H1 (cell line): ENCODE measurements at regions not wholly inside any gene's neighbourhood (a gene's known extent, or its start where the extent isn't known, plus 50 kb on each side); places are given as distances from the start of the nearest gene placed in this dataset.

Experiments
- CTCF ChIA-PET: fragments of 300-600 bp; sonication (Branson Sonifier 250); formaldehyde crosslinking; loops from one replicate; lab custom pipeline; 2021; ENCODE audit not compliant: partially characterized antibody; lab: Charles Lee
- POLR2A ChIA-PET: fragments of 300-600 bp; sonication (Branson Sonifier 250); formaldehyde crosslinking; loops from one replicate; lab custom pipeline; 2021; ENCODE audit warnings: inconsistent platforms; ENCODE audit not compliant: partially characterized antibody; lab: Charles Lee
- DNase-seq, 2 experiments: peaks; one replicate each; pipeline versions ENCODE4 v3.0.0 to v3.0.0-alpha.2; 2010 to 2022; ENCODE audit warnings: low spot score in 2 of 2, low read depth in 1 of 2, mixed read lengths in 1 of 2
- FAIRE-seq: peaks from 2 replicates; lab custom pipeline; 2011; peaks lifted over from hg19 to GRCh38; lab: Jason Lieb, UNC
- H2AFZ ChIP-seq: 2 replicates; pipeline ENCODE4 v1.8.1; 2012; ENCODE audit warnings: low read length, inconsistent platforms
- H2AK5ac ChIP-seq: 2 replicates; pipeline ENCODE4 v1.6.1; 2013; ENCODE audit warnings: low read depth, low read length
- H2BK120ac ChIP-seq: replicated peaks from 2 replicates; pipeline ENCODE3; 2013; ENCODE audit warnings: low read depth, low read length, inconsistent platforms
- H2BK12ac ChIP-seq: 2 replicates; pipeline ENCODE4 v1.6.1; 2013; ENCODE audit warnings: low read depth, low read length
- H2BK15ac ChIP-seq: 2 replicates; pipeline ENCODE4 v1.6.1; 2013; ENCODE audit warnings: low read length
- H2BK20ac ChIP-seq: 2 replicates; pipeline ENCODE4 v1.6.1; 2013; ENCODE audit warnings: low read length
- H2BK5ac ChIP-seq: 2 replicates; pipeline ENCODE4 v1.6.1; 2013; ENCODE audit warnings: low read depth, low read length
- H3K14ac ChIP-seq: 2 replicates; pipeline ENCODE4 v1.6.1; 2013; ENCODE audit warnings: inconsistent platforms; ENCODE audit not compliant: insufficient read length
- H3K18ac ChIP-seq: 2 replicates; pipeline ENCODE4 v1.6.1; 2013; ENCODE audit warnings: low read length; ENCODE audit errors: extremely low read depth
- H3K23ac ChIP-seq: 2 replicates; pipeline ENCODE4 v1.6.1; 2013; ENCODE audit warnings: inconsistent platforms; ENCODE audit not compliant: insufficient read length
- H3K23me2 ChIP-seq: 2 replicates; pipeline ENCODE4 v1.6.1; 2013; ENCODE audit warnings: low read depth, low read length
- H3K27ac ChIP-seq: 2 replicates; pipeline ENCODE4 v1.6.1; 2011; ENCODE audit warnings: low read depth, low read length, inconsistent platforms
- H3K27me3 ChIP-seq, 4 experiments: replicated peaks in 1 of 4; 1 replicate in 1 of 4; 2 replicates in 3 of 4; pipeline versions ENCODE4 v1.6.1 to v1.8.1; 2011 to 2013; ENCODE audit warnings: low read length in 3 of 4, mild to moderate bottlenecking in 3 of 4, inconsistent platforms in 2 of 4, mixed read lengths in 2 of 4, moderate library complexity in 1 of 4; ENCODE audit not compliant: control insufficient read depth in 3 of 4, insufficient read depth in 3 of 4; ENCODE audit errors: extremely low read depth in 1 of 4
- H3K36me3 ChIP-seq, 4 experiments: 2 replicates each; pipeline versions ENCODE4 v1.6.1 to v1.8.1; 2011 to 2013; ENCODE audit warnings: mild to moderate bottlenecking in 4 of 4, low read length in 3 of 4, moderate library complexity in 2 of 4, control low read depth in 1 of 4, inconsistent platforms in 1 of 4; ENCODE audit not compliant: insufficient read depth in 4 of 4, control insufficient read depth in 2 of 4
- H3K4ac ChIP-seq: replicated peaks from 2 replicates; pipeline ENCODE3; 2013; ENCODE audit warnings: low read length, low read depth, mixed read lengths, inconsistent platforms; ENCODE audit not compliant: insufficient read length
- H3K4me1 ChIP-seq, 4 experiments: replicated peaks in 1 of 4; 1 replicate in 1 of 4; 2 replicates in 3 of 4; pipeline versions ENCODE4 v1.6.1 to v1.8.1; 2011 to 2013; ENCODE audit warnings: low read length in 3 of 4, inconsistent platforms in 2 of 4, mixed read lengths in 1 of 4; ENCODE audit not compliant: insufficient read depth in 4 of 4, control insufficient read depth in 3 of 4
- H3K4me2 ChIP-seq, 2 experiments: 2 replicates each; pipeline versions ENCODE4 v1.6.1 to v1.8.1; 2011 to 2013; ENCODE audit warnings: low read depth in 2 of 2, low read length in 2 of 2, control low read depth in 1 of 2, inconsistent platforms in 1 of 2, mild to moderate bottlenecking in 1 of 2; ENCODE audit not compliant: insufficient read depth in 1 of 2
- H3K4me3 ChIP-seq, 4 experiments: fragments of 200-600, 300-600 bp in 1 of 4; sonication (generic), shearing (Covaris generic), sonication (Bioruptor Twin) in 1 of 4; 2 replicates each; pipeline versions ENCODE4 v1.5.1 to v1.8.1; 2011 to 2016; ENCODE audit warnings: low read length in 4 of 4, low read depth in 3 of 4, control low read depth in 2 of 4, inconsistent platforms in 2 of 4, mild to moderate bottlenecking in 2 of 4, mixed read lengths in 1 of 4, moderate library complexity in 1 of 4; ENCODE audit not compliant: insufficient read depth in 2 of 4; ENCODE audit errors: extremely low read depth in 1 of 4
- H3K56ac ChIP-seq: replicated peaks from 2 replicates; pipeline ENCODE3; 2013; ENCODE audit warnings: low read depth, mild to moderate bottlenecking, mixed read lengths, low read length, inconsistent platforms; ENCODE audit not compliant: insufficient read length
- H3K79me1 ChIP-seq: 2 replicates; pipeline ENCODE4 v1.6.1; 2013; ENCODE audit warnings: low read depth, low read length, control low read depth
- H3K79me2 ChIP-seq, 2 experiments: 2 replicates each; pipeline versions ENCODE4 v1.6.1 to v1.8.1; 2012 to 2013; ENCODE audit warnings: low read length in 2 of 2, mild to moderate bottlenecking in 2 of 2, inconsistent platforms in 1 of 2; ENCODE audit not compliant: insufficient read depth in 2 of 2, control insufficient read depth in 1 of 2
- H3K9ac ChIP-seq, 4 experiments: replicated peaks in 1 of 4; 1 replicate in 1 of 4; 2 replicates in 3 of 4; pipeline versions ENCODE4 v1.6.1 to v1.8.1; 2011 to 2013; ENCODE audit warnings: low read depth in 3 of 4, low read length in 3 of 4, control low read depth in 2 of 4, mild to moderate bottlenecking in 2 of 4, moderate library complexity in 2 of 4, inconsistent platforms in 1 of 4; ENCODE audit errors: extremely low read depth in 1 of 4
- H3K9me3 ChIP-seq, 2 experiments: 2 replicates each; pipeline versions ENCODE4 v1.6.1 to v1.8.1; 2012 to 2013; ENCODE audit warnings: mild to moderate bottlenecking in 2 of 2, moderate library complexity in 2 of 2, control low read depth in 1 of 2, inconsistent platforms in 1 of 2, low read depth in 1 of 2, low read length in 1 of 2, mixed read lengths in 1 of 2; ENCODE audit not compliant: insufficient read depth in 2 of 2
- H4K20me1 ChIP-seq, 2 experiments: replicated peaks in 1 of 2; 2 replicates each; pipeline versions ENCODE3 to v1.8.1; 2011 to 2013; ENCODE audit warnings: inconsistent platforms in 2 of 2, low read length in 2 of 2, mild to moderate bottlenecking in 1 of 2; ENCODE audit not compliant: insufficient read depth in 2 of 2, control insufficient read depth in 1 of 2
- H4K5ac ChIP-seq: 2 replicates; pipeline ENCODE4 v1.6.1; 2013; ENCODE audit warnings: low read length, low read depth, mixed read lengths, inconsistent platforms; ENCODE audit not compliant: insufficient read length
- H4K8ac ChIP-seq: 2 replicates; pipeline ENCODE4 v1.8.0; 2013; ENCODE audit warnings: mild to moderate bottlenecking, moderate library complexity, low read length, inconsistent platforms; ENCODE audit not compliant: insufficient read depth; ENCODE audit errors: extremely low read depth
- H4K91ac ChIP-seq: replicated peaks from 2 replicates; pipeline ENCODE3; 2013; ENCODE audit warnings: low read length, mixed read lengths, inconsistent platforms; ENCODE audit not compliant: insufficient read length
- KDM5A ChIP-seq: fragments of 200-600 bp; IDR thresholded peaks from 2 replicates; pipeline ENCODE4 v1.7.1; 2012; ENCODE audit warnings: mild to moderate bottlenecking, low read length, inconsistent platforms, mixed read lengths
- WGBS, 2 experiments: shearing (Covaris generic) in 1 of 2; methylation state at CpG; one replicate each; pipeline versions ENCODE4 v1.1.6 to v1.1.7; 2013 to 2015; ENCODE audit warnings: low lambda C conversion rate in 2 of 2, mixed read lengths in 2 of 2, inconsistent platforms in 1 of 2, low coverage in 1 of 2, missing lambda C conversion rate in 1 of 2; ENCODE audit not compliant: insufficient replicate concordance in 2 of 2, insufficient coverage in 1 of 2, insufficient read length in 1 of 2; ENCODE audit errors: extremely low coverage in 1 of 2, missing lambda C conversion rate in 1 of 2; 5-methylcytosine and 5-hydroxymethylcytosine counted together
- TF ChIP-seq, protein P1 (sequence below): IDR thresholded peaks from 2 replicates; pipeline ENCODE4 v1.6.1; 2012; ENCODE audit warnings: inconsistent platforms

DNA sequence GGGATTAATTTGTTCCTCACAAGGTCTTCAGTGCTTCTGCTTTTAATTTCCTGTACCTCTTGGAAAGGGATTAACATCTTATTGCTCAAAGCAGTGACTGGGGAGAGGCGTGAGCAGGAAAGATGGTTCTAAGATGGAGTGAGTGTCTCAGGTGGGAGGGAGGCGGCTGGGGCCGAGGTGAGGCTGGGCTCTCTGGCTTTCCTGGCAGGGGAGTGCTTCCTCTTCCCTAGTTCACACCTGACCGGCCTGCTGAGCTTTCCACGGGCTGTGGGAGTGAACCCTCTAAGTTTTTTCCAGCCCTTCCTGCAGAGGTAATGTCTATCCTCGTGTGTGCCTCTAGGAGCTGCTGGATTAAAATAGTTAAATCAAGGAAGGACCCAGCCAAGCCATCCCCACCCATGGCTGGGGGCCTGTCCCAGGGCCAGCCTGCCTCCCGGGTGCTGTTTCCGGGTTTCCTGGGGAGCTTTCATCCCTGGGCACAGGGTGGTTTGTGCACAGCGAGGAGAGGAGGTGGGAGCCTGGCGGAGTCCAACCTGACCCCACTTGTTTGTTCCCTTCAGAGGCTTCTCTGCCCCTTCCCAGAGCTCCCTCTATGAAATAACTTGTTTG, 179.1 kb downstream of the TFAP2C start:
- H3K4me1 ChIP-seq, result peaks cover 8 to 32% (median 11%) of the 10 kb centered on the region in 4 experiments
- H2BK20ac ChIP-seq, result peak overlapping the region; percentile 61; the same call in 1 of the 2 replicates
- no peaks in the 10 kb centered on the region for H3K36me3 ChIP-seq
- peak overlapping the region; percentile 51 for H3K18ac ChIP-seq
- H3K23ac ChIP-seq, result no peak overlapping the region
- TF ChIP-seq KDM5A, result no peak
- TF ChIP-seq, protein P1, sequence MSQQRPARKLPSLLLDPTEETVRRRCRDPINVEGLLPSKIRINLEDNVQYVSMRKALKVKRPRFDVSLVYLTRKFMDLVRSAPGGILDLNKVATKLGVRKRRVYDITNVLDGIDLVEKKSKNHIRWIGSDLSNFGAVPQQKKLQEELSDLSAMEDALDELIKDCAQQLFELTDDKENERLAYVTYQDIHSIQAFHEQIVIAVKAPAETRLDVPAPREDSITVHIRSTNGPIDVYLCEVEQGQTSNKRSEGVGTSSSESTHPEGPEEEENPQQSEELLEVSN, result peak; percentile 22; the same call in 1 of the 2 replicates
- DNase-seq (no peak), FAIRE-seq (no peak)
- H4K8ac ChIP-seq, result peak overlapping the region; percentile 71; the same call in 1 of the 2 replicates
- ChIA-PET POLR2A (interaction anchor here (1.0 kb wide), 1 partner anchor 18 kb away, joined by 3 read pairs; no protein-coding TSS in a partner anchor), CTCF (interaction anchor here (0.7 to 1.5 kb wide), 6 partner anchors 8 to 166 kb away, joined by 3 to 4 read pairs (median 3); no protein-coding TSS in a partner anchor)
- H3K9me3 ChIP-seq, result no peaks in the 10 kb centered on the region
- 0 out of 2 replicates have a peak overlapping the region, but pooled peaks have one; percentile 90 for H2BK12ac ChIP-seq
- H2BK15ac ChIP-seq, result no peak overlapping the region
- no peak overlapping the region for H2BK5ac ChIP-seq
- H3K4me2 ChIP-seq, result no peak overlapping the region
- H2AFZ ChIP-seq, result no peak overlapping the region
- H2BK120ac ChIP-seq, result no peak overlapping the region
- no peak overlapping the region for H4K5ac ChIP-seq
- 60% methylated on average over 10 of the region's 10 CpGs; no CpG with 5 or more reads in 1 of the 2 experiments for WGBS, 2 experiments
- no peak overlapping the region for H3K14ac ChIP-seq
- H3K4me3 ChIP-seq, result no peak overlapping the region
- H3K23me2 ChIP-seq, result peaks cover 9% of the 10 kb centered on the region
- H3K27me3 ChIP-seq, result peaks cover 0 to 14% (median 0%) of the 10 kb centered on the region in 4 experiments; a peak in 3 of 7 replicates
- no peak overlapping the region for H3K27ac ChIP-seq
- no peaks in the 10 kb centered on the region for H3K79me2 ChIP-seq
- no peaks in the 10 kb centered on the region; the same call in 1 of the 2 replicates for H3K79me1 ChIP-seq
- H2AK5ac ChIP-seq, result no peak overlapping the region; the same call in 1 of the 2 replicates
- no peak overlapping the region for H4K91ac ChIP-seq
- H3K56ac ChIP-seq, result no peak overlapping the region
- H4K20me1 ChIP-seq, result peaks cover 0 to 5% of the 10 kb centered on the region in 2 experiments
- H3K9ac ChIP-seq, result no peak overlapping the region
- no peak overlapping the region for H3K4ac ChIP-seq
